LNCAP (cell line): ENCODE measurements at regions not wholly inside any gene's neighbourhood (a gene's known extent, or its start where the extent isn't known, plus 50 kb on each side); places are given as distances from the start of the nearest gene placed in this dataset.

ENCODE experiments used
- TF ChIP-seq, protein P1 (sequence below): fragments of 450-650 bp; IDR thresholded peaks from 2 replicates; pipeline ENCODE4 v1.5.1; 2017; ENCODE audit warnings: mild to moderate bottlenecking

DNA sequence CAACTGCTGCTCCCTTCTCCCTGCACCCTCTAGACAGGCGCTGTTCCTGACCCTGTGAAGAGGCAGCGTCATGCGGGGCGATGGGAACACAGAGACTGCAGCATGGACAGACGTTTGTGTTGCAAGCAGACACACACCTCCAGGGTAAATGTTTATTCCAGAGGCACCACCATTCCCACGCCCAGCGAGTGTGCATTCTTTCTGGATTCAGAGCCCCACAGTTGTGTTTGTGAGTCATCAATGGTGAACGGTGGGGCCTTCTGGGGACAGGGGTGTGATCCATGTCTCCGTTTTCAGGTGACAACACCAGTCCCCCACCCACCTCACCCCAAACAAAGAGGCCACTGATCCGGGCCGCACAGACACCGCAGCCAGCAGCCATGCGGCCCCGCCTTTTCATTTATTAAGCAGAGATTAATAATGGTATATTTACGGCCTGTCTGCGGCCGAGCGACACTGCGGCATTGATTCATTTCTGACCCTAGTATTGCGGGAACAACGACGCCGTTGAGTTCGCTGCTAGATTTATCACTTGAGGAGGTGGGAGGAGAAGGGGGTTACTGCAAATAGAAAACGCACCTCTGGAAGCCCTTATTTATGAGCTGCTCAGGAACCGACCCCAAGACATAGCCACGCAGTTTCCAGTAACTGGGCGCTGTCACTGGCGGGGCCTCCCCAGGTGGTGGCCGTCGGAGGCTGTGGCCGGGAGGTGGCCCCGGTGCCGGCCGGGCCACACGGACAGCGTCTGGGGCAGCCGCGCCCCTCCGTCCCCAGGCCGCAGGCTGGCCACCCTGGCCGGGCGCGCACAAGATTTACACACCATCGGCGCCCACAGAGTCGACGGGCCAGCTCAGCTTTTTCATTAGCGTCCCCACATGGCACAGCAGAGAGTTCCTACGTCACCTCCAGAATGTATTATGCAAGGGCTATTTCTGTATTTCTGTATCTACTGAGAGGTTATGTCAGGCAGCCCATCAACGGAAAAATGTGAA lies 367.6 kb downstream of the THBS2 start:
- TF ChIP-seq, protein P1, sequence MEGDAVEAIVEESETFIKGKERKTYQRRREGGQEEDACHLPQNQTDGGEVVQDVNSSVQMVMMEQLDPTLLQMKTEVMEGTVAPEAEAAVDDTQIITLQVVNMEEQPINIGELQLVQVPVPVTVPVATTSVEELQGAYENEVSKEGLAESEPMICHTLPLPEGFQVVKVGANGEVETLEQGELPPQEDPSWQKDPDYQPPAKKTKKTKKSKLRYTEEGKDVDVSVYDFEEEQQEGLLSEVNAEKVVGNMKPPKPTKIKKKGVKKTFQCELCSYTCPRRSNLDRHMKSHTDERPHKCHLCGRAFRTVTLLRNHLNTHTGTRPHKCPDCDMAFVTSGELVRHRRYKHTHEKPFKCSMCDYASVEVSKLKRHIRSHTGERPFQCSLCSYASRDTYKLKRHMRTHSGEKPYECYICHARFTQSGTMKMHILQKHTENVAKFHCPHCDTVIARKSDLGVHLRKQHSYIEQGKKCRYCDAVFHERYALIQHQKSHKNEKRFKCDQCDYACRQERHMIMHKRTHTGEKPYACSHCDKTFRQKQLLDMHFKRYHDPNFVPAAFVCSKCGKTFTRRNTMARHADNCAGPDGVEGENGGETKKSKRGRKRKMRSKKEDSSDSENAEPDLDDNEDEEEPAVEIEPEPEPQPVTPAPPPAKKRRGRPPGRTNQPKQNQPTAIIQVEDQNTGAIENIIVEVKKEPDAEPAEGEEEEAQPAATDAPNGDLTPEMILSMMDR, result no peak

DNA sequence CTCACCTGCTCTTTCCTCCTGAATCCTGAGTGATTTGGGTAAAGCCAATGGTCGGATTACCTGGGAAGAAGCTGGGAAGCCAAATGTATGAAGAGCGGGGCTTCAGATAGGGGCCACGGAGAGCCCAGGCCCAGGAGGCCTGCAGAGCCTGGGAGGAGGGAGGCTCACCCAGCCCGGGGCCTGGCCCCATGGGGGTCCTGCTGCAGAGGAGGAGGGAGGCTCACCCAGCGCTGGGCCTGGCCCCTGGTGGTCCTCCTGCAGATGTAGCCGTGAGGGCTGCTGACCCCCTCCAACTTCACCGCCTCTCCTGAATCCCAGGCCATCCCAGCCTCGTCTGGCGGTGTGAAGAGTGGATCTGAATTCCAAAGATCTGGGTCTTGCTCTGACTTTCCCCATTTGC lies 368.4 kb downstream of the THBS2 start:
- TF ChIP-seq, protein P1, result no peak

DNA sequence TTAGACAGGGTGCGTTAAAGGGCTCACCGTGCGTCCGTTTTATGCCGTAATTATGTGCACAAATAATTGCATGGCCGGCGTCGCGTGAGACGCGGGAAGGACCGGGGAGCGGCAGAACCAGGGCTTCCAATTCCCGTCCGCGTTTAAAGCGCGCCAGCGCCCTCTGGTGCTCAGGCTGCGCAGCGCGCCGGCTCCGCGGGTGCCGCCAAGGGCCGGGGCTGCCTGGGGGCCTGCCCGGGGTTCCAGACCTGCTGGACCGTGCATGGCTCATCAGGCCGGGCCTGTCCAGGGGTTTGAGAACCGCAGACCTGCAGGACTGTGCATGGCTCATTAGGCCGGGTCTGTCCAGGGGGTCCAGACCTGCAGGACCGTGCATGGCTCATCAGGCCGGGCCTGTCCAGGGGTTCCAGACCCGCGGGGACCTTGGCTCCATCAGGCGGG lies 369.0 kb downstream of the THBS2 start:
- TF ChIP-seq, protein P1, result peak; percentile 99

DNA sequence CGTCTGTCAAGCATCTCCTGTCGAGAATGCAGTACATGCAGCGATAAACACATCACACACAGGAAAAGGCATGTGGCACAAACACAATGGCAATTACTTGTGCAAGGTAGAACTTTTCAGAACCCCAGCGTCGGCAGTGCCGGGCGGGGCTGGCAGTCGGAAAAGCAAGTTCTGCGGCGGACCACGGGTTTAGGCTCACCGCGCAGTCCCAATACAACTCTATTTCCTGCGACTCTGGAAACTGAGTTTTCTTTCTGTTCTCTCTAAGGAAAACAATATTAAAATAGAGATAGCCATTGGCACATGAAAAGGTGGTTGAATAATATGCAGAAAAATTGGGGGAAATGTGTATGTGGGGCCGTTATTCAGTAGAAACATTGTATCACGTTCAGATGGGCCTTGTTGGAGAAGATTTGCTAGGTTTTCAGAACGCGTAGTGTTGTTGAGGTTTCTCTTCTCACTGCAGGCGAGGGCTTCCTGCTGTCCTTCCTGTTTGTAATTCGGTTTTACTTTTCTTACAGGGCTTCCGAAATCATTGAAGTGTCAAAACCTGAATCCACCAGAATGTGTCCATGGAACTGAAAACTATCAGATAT lies 369.5 kb downstream of the THBS2 start:
- TF ChIP-seq, protein P1, result no peak

DNA sequence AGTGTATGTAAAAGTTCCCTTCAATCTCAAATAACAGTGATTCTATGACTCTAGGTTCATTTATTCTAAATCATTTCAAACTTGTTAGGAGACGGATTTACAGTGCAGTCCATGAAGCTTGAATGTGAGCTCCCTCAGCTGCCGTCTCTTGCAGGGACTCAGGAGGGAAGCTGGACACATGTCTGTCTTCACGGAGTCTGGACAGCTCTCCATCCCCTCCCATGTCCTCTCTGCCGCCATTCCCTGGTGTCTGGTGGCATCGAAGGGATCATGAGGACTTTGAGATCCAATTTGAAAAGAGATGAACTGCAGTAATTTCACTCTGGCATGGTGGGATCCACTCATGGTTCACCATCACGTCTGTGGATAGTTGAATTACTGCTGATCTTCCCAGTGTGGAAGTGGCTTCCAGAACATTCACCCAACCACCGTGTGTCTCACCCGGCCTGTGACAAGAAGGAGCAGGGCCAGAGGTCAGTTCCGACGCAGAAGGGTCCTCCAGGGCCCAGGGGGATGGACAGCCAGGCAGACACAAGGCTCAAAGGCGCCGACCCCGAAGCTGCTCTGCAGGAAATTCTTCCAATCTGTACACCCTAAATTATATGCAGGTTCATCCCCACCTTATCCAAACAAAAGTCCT lies 370.1 kb downstream of the THBS2 start:
- TF ChIP-seq, protein P1, result no peak

DNA sequence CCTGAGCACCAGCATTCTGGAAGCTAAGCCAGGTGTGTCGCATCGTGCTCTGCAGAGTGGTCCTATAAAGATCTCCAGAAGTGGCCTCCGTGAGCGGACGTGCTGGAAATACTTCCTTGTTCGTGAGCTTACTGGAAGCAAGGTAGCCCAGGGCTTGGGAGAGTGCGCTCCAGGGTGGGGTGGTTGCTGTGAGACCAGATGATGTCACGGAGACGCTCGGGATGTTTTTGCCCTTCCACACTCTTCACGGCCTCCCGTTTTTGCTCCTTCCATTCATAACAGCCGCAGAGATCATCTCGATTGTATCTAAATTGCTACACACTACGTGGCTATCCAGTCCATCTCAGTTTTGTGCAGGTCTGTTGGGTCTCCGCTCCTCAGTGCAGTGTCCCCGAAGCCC lies 373.4 kb downstream of the THBS2 start:
- TF ChIP-seq, protein P1, result no peak

DNA sequence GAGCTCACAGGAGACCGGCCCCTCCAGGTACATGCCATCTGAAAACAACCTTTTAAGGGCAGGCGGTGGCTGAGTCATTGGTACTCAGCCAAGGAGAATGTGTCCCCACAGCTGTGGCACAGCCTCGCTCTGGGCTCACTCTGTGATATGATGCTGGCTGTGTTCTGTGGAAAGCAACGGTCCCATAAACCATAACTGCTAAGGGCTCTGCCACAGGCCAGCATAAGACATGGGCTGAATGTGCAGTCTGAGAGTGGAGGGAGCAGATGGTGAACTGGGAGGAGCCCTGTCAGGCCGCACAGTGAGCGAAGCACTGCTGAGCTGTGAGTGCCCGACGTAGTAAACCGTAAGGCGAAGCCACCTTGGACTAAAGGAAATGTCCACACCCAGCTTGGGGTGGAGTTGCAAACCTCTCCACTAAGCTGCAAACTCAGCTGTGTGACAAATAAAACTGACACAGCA lies 375.8 kb downstream of the THBS2 start:
- TF ChIP-seq, protein P1, result no peak
